ENCODE measurements at regions not wholly inside any gene's neighbourhood (a gene's known extent, or its start where the extent isn't known, plus 50 kb on each side); places are given as distances from the start of the nearest gene placed in this dataset.

GRCh38 chr10:61589547-61590243 lies 73.0 kb upstream of the CABCOCO1 start:
- Histone ChIP-seq H3K36me3 (ENCODE audit: insufficient read depth, low read length) (no peaks in the 10 kb centered on the region), H2AFZ (ENCODE audit: low read depth, low read length) (no peak overlapping the region), H3K4me2 (ENCODE audit: low read length) (no peak overlapping the region)

GRCh38 chr10:61588770-61589211 lies 73.9 kb upstream of the CABCOCO1 start:
- H2AFZ ChIP-seq (ENCODE audit: low read depth, low read length): no peak overlapping the region
- no peaks in the 10 kb centered on the region for H3K79me2 ChIP-seq (replicated peaks; ENCODE audit: insufficient read depth, low read length)
- H4K20me1 ChIP-seq (ENCODE audit: insufficient read depth): no peaks in the 10 kb centered on the region
- TF ChIP-seq EP300 (conservative IDR thresholded peaks at IDR 0.05; ENCODE audit: poor library complexity, severe bottlenecking) (peak; percentile 27), RAD21 (conservative IDR thresholded peaks at IDR 0.05) (no peak), SMC3 (conservative IDR thresholded peaks at IDR 0.05; ENCODE audit: poor library complexity) (no peak), EZH2 (IDR thresholded peaks at IDR 0.05; ENCODE audit: borderline replicate concordance, insufficient read depth, low read length, poor library complexity, severe bottlenecking) (no peak), POLR2AphosphoS5 (IDR thresholded peaks at IDR 0.05) (peak; percentile 22)
- TF ChIP-seq, protein P1, sequence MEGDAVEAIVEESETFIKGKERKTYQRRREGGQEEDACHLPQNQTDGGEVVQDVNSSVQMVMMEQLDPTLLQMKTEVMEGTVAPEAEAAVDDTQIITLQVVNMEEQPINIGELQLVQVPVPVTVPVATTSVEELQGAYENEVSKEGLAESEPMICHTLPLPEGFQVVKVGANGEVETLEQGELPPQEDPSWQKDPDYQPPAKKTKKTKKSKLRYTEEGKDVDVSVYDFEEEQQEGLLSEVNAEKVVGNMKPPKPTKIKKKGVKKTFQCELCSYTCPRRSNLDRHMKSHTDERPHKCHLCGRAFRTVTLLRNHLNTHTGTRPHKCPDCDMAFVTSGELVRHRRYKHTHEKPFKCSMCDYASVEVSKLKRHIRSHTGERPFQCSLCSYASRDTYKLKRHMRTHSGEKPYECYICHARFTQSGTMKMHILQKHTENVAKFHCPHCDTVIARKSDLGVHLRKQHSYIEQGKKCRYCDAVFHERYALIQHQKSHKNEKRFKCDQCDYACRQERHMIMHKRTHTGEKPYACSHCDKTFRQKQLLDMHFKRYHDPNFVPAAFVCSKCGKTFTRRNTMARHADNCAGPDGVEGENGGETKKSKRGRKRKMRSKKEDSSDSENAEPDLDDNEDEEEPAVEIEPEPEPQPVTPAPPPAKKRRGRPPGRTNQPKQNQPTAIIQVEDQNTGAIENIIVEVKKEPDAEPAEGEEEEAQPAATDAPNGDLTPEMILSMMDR (IDR thresholded peaks at IDR 0.05; ENCODE audit: poor library complexity, severe bottlenecking): no peak
- TF ChIP-seq, protein P2, sequence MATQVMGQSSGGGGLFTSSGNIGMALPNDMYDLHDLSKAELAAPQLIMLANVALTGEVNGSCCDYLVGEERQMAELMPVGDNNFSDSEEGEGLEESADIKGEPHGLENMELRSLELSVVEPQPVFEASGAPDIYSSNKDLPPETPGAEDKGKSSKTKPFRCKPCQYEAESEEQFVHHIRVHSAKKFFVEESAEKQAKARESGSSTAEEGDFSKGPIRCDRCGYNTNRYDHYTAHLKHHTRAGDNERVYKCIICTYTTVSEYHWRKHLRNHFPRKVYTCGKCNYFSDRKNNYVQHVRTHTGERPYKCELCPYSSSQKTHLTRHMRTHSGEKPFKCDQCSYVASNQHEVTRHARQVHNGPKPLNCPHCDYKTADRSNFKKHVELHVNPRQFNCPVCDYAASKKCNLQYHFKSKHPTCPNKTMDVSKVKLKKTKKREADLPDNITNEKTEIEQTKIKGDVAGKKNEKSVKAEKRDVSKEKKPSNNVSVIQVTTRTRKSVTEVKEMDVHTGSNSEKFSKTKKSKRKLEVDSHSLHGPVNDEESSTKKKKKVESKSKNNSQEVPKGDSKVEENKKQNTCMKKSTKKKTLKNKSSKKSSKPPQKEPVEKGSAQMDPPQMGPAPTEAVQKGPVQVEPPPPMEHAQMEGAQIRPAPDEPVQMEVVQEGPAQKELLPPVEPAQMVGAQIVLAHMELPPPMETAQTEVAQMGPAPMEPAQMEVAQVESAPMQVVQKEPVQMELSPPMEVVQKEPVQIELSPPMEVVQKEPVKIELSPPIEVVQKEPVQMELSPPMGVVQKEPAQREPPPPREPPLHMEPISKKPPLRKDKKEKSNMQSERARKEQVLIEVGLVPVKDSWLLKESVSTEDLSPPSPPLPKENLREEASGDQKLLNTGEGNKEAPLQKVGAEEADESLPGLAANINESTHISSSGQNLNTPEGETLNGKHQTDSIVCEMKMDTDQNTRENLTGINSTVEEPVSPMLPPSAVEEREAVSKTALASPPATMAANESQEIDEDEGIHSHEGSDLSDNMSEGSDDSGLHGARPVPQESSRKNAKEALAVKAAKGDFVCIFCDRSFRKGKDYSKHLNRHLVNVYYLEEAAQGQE (IDR thresholded peaks at IDR 0.05; ENCODE audit: borderline replicate concordance): no peak
- no peaks in the 10 kb centered on the region for H3K9me3 ChIP-seq (ENCODE audit: low read length)
- H3F3A ChIP-seq (ENCODE audit: insufficient read depth, low read length, poor library complexity, severe bottlenecking): no peaks in the 10 kb centered on the region
- no peak overlapping the region for H3K4me2 ChIP-seq (ENCODE audit: low read length)
- H3K4me3 ChIP-seq (ENCODE audit: low read length): no peak overlapping the region
- H3K36me3 ChIP-seq (ENCODE audit: insufficient read depth, low read length): no peaks in the 10 kb centered on the region
- H3K27me3 ChIP-seq (ENCODE audit: insufficient read depth, low read depth, low read length): no peaks in the 10 kb centered on the region
- H3K27ac ChIP-seq (ENCODE audit: low read length): no peak overlapping the region
- H3K9me2 ChIP-seq (ENCODE audit: insufficient read depth, low read length): no peaks in the 10 kb centered on the region
- no peak overlapping the region for H3K9ac ChIP-seq (ENCODE audit: low read length)

More at GRCh38 chr10:61589547-61590243, 73.0 kb upstream of the CABCOCO1 start:
- Histone ChIP-seq H3K4me3 (ENCODE audit: low read length) (no peak overlapping the region), H3K27ac (ENCODE audit: low read length) (no peak overlapping the region), H3K9me3 (ENCODE audit: low read length) (no peaks in the 10 kb centered on the region), H3K79me2 (replicated peaks; ENCODE audit: insufficient read depth, low read length) (no peaks in the 10 kb centered on the region), H3K9me2 (ENCODE audit: insufficient read depth, low read length) (no peaks in the 10 kb centered on the region), H3K27me3 (ENCODE audit: insufficient read depth, low read depth, low read length) (no peaks in the 10 kb centered on the region), H4K20me1 (ENCODE audit: insufficient read depth) (no peaks in the 10 kb centered on the region), H3F3A (ENCODE audit: insufficient read depth, low read length, poor library complexity, severe bottlenecking) (no peaks in the 10 kb centered on the region), H3K9ac (ENCODE audit: low read length) (no peak overlapping the region)
- TF ChIP-seq, protein P1 (IDR thresholded peaks at IDR 0.05; ENCODE audit: poor library complexity, severe bottlenecking): no peak
- TF ChIP-seq, protein P2 (IDR thresholded peaks at IDR 0.05; ENCODE audit: borderline replicate concordance): no peak
- no peak for TF ChIP-seq POLR2AphosphoS5 (IDR thresholded peaks at IDR 0.05)
- no peak for TF ChIP-seq EP300 (conservative IDR thresholded peaks at IDR 0.05; ENCODE audit: poor library complexity, severe bottlenecking)
